ENCODE measurements at regions not wholly inside any gene's neighbourhood (a gene's known extent, or its start where the extent isn't known, plus 50 kb on each side); places are given as distances from the start of the nearest gene placed in this dataset.

- Histone ChIP-seq H3K4me1 (no peaks in the 10 kb centered on the region), H3K36me3 (no peaks in the 10 kb centered on the region), H3K9me3 (no peaks in the 10 kb centered on the region), H3K27ac (no peak overlapping the region), H3K4me3 (no peak overlapping the region), H3K27me3 (ENCODE audit: low read depth) (no peaks in the 10 kb centered on the region)
- ATAC-seq = no peak
- intact Hi-C loops (cut with DNase I) = no loop called here
- no peak for DNase-seq
- TF ChIP-seq CTCF (IDR thresholded peaks at IDR 0.05) = no peak
Observed at GRCh38 chr21:23522751-23523150, 2084.5 kb downstream of the MRPL39 start.

- H3K27me3 ChIP-seq (ENCODE audit: low read depth) = no peaks in the 10 kb centered on the region
- DNase-seq (no peak), ATAC-seq (no peak)
- no peak overlapping the region for H3K27ac ChIP-seq
- intact Hi-C loops (cut with DNase I) = no loop called here
- H3K36me3 ChIP-seq = no peaks in the 10 kb centered on the region
- no peak overlapping the region for H3K4me3 ChIP-seq
- H3K9me3 ChIP-seq = no peaks in the 10 kb centered on the region
- TF ChIP-seq CTCF (IDR thresholded peaks at IDR 0.05) = no peak
- H3K4me1 ChIP-seq = no peaks in the 10 kb centered on the region
Observed at GRCh38 chr21:23507501-23507900, 2099.8 kb downstream of the MRPL39 start.

- H3K27ac ChIP-seq = no peak overlapping the region
- DNase-seq = no peak
- no peak for ATAC-seq
- H3K4me1 ChIP-seq = no peaks in the 10 kb centered on the region
- no peaks in the 10 kb centered on the region for H3K27me3 ChIP-seq (ENCODE audit: low read depth)
- intact Hi-C loops (cut with DNase I) = no loop called here
- TF ChIP-seq CTCF (IDR thresholded peaks at IDR 0.05) = no peak
- no peaks in the 10 kb centered on the region for H3K36me3 ChIP-seq
- no peak overlapping the region for H3K4me3 ChIP-seq
- H3K9me3 ChIP-seq = no peaks in the 10 kb centered on the region
Observed at GRCh38 chr21:23496729-23497128, 2110.6 kb downstream of the MRPL39 start.

DNA sequence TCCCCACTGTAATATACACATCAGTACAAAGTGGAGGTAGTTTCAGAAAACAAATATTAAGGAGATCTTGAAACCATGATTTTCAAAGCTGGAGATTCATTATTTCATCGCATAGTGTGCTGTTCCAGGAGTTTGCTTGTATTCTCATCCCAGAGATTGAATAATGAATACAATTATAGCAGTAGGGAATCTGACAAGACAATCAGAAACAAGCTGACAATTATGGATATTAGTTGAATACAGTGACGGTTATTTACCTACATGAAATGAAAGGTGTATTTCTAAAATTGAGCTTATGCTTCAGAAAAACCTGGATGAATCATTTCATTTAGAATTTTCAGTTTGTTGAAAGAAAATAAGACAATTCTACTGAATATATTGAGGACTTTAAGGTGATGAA is 2119.0 kb downstream of the MRPL39 start:
- no peaks in the 10 kb centered on the region for H3K27me3 ChIP-seq (ENCODE audit: low read depth)
- TF ChIP-seq CTCF (IDR thresholded peaks at IDR 0.05) = no peak

DNA sequence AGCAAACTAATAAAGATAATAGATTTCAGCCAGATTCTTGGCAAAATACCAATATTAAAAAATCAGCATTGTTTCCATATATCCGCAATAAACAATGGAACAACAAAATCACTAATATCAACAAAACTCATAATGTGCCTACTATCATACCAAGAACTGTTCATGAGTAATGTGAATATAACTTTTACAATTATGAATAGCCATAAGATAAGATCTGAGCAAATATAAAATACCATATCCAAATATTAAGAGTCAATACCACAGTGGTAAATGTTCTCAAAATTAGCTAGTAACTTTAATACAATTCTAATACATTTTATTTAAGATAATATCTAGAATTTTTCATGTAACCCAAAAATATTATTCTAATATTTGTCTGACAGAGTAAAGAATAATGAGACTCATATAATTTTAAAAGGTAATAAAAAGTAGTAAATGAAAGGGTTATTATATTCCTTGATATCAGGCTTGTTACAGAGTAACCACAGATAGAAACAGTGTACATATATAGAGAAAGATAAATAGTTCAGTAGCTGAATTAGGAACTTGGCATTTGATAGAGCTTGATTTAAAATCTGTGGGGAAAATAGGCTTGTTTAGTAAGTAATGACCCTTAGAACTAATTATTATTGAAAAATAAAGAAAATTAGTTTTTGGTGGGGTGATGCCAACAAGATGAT is 2126.6 kb downstream of the MRPL39 start:
- no peak for TF ChIP-seq CTCF (IDR thresholded peaks at IDR 0.05)
- H3K36me3 ChIP-seq = no peaks in the 10 kb centered on the region
- DNase-seq (no peak), ATAC-seq (no peak)
- no peaks in the 10 kb centered on the region for H3K9me3 ChIP-seq
- H3K4me1 ChIP-seq = no peaks in the 10 kb centered on the region
- no peak overlapping the region for H3K27ac ChIP-seq
- no peak overlapping the region for H3K4me3 ChIP-seq
- intact Hi-C loops (cut with DNase I) = no loop called here
- no peaks in the 10 kb centered on the region for H3K27me3 ChIP-seq (ENCODE audit: low read depth)

More for the DNA sequence above, 2119.0 kb downstream of the MRPL39 start:
- DNase-seq (no peak), ATAC-seq (no peak)
- no peaks in the 10 kb centered on the region for H3K4me1 ChIP-seq
- intact Hi-C loops (cut with DNase I) = no loop called here
- H3K27ac ChIP-seq = no peak overlapping the region
- H3K9me3 ChIP-seq = no peaks in the 10 kb centered on the region
- no peaks in the 10 kb centered on the region for H3K36me3 ChIP-seq
- H3K4me3 ChIP-seq = no peak overlapping the region
